HG03095 (cell line): ENCODE measurements at regions not wholly inside any gene's neighbourhood (a gene's known extent, or its start where the extent isn't known, plus 50 kb on each side); places are given as distances from the start of the nearest gene placed in this dataset.
"Not testable (repeated sequence)": the region's sequence is repeated elsewhere in the genome, so short reads cannot be mapped to it uniquely, and the experiment has no call there.

Experiments used
- ATAC-seq: cut with Tn5 transposase; IDR thresholded peaks from one replicate; pipeline ENCODE4 v1.9.1; 2021; ENCODE audit warnings: moderate library complexity; ENCODE audit not compliant: unreplicated experiment

- no peak for ATAC-seq
These were observed 824.6 kb upstream of the SEMA6D start for GRCh38 chr15:46892621-46893160.

GRCh38 chr15:46894644-46895043 lies 822.7 kb upstream of the SEMA6D start:
- no peak for ATAC-seq

- no peak for ATAC-seq
These were observed 820.0 kb upstream of the SEMA6D start for GRCh38 chr15:46897266-46897665.

GRCh38 chr15:46901001-46901400 lies 816.3 kb upstream of the SEMA6D start:
- ATAC-seq, result no peak

GRCh38 chr15:46917721-46918252 lies 799.5 kb upstream of the SEMA6D start:
- no peak for ATAC-seq

- no peak for ATAC-seq
These were observed 798.7 kb upstream of the SEMA6D start for GRCh38 chr15:46918462-46919140.

- no peak for ATAC-seq
These were observed 795.4 kb upstream of the SEMA6D start for GRCh38 chr15:46921891-46922290.

GRCh38 chr15:46930426-46930825 lies 786.9 kb upstream of the SEMA6D start:
- ATAC-seq, result no peak

- ATAC-seq, result no peak
These were observed 784.0 kb upstream of the SEMA6D start for GRCh38 chr15:46933332-46933731.

- ATAC-seq, result no peak
These were observed 782.5 kb upstream of the SEMA6D start for GRCh38 chr15:46934851-46935250.

GRCh38 chr15:46938169-46938568 lies 779.1 kb upstream of the SEMA6D start:
- ATAC-seq, result no peak

- no peak for ATAC-seq
These were observed 776.1 kb upstream of the SEMA6D start for GRCh38 chr15:46941241-46941640.

GRCh38 chr15:46946953-46947352 lies 770.4 kb upstream of the SEMA6D start:
- no peak for ATAC-seq

GRCh38 chr15:46955576-46955975 lies 761.7 kb upstream of the SEMA6D start:
- no peak for ATAC-seq

- no peak for ATAC-seq
These were observed 760.8 kb upstream of the SEMA6D start for GRCh38 chr15:46956456-46956855.

GRCh38 chr15:46956881-46957280 lies 760.4 kb upstream of the SEMA6D start:
- ATAC-seq, result no peak

- ATAC-seq, result no peak
These were observed 756.7 kb upstream of the SEMA6D start for GRCh38 chr15:46960581-46960980.

- no peak for ATAC-seq
These were observed 755.5 kb upstream of the SEMA6D start for GRCh38 chr15:46961795-46962194.

- not testable (repeated sequence) for ATAC-seq
These were observed 729.2 kb upstream of the SEMA6D start for GRCh38 chr15:46988055-46988454.

- ATAC-seq, result no peak
These were observed 720.9 kb upstream of the SEMA6D start for GRCh38 chr15:46996359-46996758.

GRCh38 chr15:46997501-46997900 lies 719.8 kb upstream of the SEMA6D start:
- no peak for ATAC-seq

GRCh38 chr15:47003568-47003967 lies 713.7 kb upstream of the SEMA6D start:
- no peak for ATAC-seq

GRCh38 chr15:47013446-47013845 lies 703.9 kb upstream of the SEMA6D start:
- ATAC-seq, result no peak
